Choroid plexus epithelial cell (primary cell): ENCODE measurements at regions not wholly inside any gene's neighbourhood (a gene's known extent, or its start where the extent isn't known, plus 50 kb on each side); places are given as distances from the start of the nearest gene placed in this dataset.

Source experiments
- DNase-seq: peaks from one replicate; pipeline ENCODE4 v3.0.0-alpha.2; 2010; ENCODE audit warnings: low read depth
- H3K4me3 ChIP-seq: 2 replicates; pipeline ENCODE4 v1.5.1; 2011; ENCODE audit warnings: low read depth, mild to moderate bottlenecking, control low read depth, low read length, moderate library complexity
- CTCF ChIP-seq: conservative IDR thresholded peaks from 2 replicates; pipeline ENCODE4 v1.5.1; 2011; ENCODE audit warnings: low read depth, mild to moderate bottlenecking, control low read depth, inconsistent platforms, low read length, moderate library complexity

DNA sequence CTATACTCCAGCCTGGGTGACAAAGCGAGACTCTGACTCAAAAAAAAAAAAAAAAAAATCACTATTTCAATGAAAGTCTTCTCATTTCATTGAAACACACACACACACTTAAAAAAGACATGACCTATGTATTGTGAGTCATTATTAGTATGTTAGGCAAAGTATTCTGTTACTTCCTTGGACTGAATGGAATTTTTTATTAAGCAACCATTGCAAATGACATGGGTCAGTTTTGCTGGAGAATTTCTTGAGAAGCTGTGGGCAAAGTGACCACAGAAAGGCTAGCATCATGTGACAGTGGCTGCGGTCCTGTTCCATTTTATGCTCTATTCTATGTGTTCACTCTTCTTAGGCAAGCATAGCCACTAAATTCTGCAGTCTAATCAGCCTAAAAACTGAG is 695.7 kb downstream of the TDRD15 start:
- TF ChIP-seq CTCF, result no peak
- DNase-seq, result peak; percentile 91
- H3K4me3 ChIP-seq, result no peak overlapping the region

DNA sequence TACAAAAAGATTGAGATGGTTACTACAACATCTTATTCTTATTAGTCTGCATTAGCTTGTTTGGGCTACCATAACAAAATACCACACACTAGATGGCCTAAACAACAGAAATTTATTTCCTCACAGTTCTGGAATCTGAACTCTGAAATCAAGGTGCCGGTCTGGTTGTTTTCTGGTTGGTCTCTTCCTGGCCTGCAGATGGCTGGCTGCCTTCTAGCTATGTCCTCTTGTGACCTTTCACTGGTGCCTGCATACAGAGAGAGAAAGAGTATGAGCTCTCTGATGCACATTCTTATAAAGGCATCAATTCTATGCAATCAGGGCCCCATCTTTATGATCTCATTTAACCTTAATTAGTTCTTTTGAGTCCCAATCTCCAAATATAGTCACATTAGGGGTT is 696.5 kb downstream of the TDRD15 start:
- H3K4me3 ChIP-seq, result no peak overlapping the region
- peak; percentile 79 for DNase-seq
- peak; percentile 3 for TF ChIP-seq CTCF

GRCh38 chr2:21821672-21822227 is 698.0 kb downstream of the TDRD15 start:
- TF ChIP-seq CTCF, result no peak
- H3K4me3 ChIP-seq, result no peak overlapping the region
- DNase-seq, result peak; percentile 41

DNA sequence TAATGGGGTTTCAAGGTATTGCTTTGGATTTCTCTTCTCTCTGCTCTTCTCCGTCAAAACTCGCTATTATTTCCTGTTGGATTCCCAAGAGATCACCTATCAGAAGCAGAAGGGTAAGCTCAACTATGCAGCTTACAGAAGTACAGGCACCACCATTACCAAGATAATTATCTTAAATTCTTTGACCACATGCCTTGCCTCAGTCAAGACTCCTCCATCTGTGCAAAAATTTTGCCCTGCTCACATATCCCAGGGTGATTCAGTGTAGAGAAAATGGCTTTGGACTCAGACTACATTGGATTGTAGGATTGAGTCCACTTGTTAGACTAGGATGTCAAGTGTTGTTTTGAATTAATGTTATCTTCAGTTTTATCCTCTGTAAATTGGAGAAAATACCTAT is 698.7 kb downstream of the TDRD15 start:
- no peak for TF ChIP-seq CTCF
- no peak for DNase-seq
- H3K4me3 ChIP-seq, result no peak overlapping the region

GRCh38 chr2:21833767-21834166 is 710.0 kb downstream of the TDRD15 start:
- no peak for DNase-seq
- TF ChIP-seq CTCF, result no peak
- no peak overlapping the region for H3K4me3 ChIP-seq

DNA sequence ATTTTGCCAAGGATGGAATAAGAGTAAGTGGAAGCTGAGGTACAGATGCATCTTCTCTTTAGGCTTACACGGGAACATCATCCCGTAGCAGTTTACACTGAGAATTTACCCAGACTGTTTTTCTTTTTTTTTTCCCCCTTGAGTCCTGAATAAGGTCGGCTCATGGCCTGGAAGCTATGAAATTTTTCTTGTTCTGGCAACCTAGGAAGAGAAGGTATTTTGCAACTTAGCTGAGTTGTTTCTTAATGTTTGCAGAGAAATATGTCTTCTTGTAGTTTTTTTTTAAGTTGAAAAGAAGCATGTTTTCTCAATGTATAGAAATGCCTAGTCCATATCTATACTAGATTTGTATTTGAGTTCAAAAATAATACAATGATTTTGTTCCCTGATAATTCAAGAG is 712.5 kb downstream of the TDRD15 start:
- DNase-seq, result peak; percentile 85

GRCh38 chr2:21836719-21837118 is 713.0 kb downstream of the TDRD15 start:
- TF ChIP-seq CTCF, result no peak
- DNase-seq, result no peak
- H3K4me3 ChIP-seq, result no peak overlapping the region

More for the DNA sequence above, 712.5 kb downstream of the TDRD15 start:
- TF ChIP-seq CTCF, result no peak
- no peak overlapping the region for H3K4me3 ChIP-seq
